Pons (tissue), 1 donor: ENCODE measurements at regions not wholly inside any gene's neighbourhood (a gene's known extent, or its start where the extent isn't known, plus 50 kb on each side); places are given as distances from the start of the nearest gene placed in this dataset.
A peak's percentile ranks its signal among the peaks of the same experiment; 100 is the strongest.

ENCODE experiments used
- DNase-seq: peaks from one replicate; pipeline ENCODE4 v3.0.0-alpha.2; 2016; ENCODE audit warnings: low spot score

DNA sequence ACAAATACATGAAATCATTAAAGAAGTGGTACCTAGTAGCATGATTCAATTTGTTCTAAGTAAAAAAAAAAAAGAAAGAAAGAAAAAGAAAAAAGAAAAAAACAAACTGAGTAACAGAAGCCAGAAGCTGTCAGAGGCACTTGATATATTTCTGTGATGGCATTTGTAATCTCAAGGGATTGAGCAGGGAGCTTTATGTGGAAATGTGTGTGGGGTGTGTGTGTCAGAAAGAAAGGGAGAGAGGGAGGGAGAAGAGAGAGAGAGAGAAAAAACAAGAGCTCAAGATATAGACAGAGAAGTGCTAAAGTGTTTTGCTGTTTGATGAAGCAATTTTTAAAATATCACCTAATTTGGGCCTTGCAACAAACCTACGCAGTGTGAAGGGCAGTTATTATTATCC is 357.6 kb upstream of the PCDH15 start:
- no peak for DNase-seq

DNA sequence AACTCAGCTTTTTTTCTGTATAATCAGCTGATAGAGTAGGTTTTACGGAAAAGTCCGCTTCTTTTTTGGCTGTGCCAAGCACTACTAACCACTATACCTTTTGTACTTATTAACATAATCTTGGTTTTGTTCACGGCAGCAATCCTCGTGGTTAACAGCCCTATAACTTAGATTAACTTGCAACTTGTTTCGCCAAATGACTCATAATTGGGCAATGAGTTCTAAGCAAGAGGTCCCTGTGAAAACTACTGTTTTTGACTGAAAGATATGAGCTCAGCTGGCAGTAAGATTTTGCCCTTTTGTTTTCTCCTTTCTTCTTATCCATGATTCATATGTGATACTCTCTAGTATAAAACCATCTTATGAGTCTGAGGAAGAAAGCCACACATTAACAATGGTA is 345.0 kb upstream of the PCDH15 start:
- DNase-seq, result no peak

DNA sequence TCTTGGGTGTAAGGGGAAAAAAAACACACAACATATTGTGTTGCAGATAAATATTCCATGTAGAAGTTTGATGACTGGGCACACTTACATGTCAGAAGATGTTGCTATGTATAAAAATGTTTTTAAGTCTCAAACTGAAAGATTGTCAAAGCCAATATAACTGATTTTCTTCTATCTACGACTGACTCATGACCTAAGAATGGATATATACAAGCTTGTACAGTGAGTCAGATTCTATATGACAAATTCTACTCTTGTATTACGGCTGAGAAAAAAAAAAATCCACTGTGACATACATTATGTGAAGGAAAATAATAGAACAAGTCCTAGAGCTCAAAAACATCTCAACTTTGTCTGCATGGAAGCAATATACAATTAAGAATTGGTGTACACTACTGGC is 343.0 kb upstream of the PCDH15 start:
- DNase-seq, result no peak

DNA sequence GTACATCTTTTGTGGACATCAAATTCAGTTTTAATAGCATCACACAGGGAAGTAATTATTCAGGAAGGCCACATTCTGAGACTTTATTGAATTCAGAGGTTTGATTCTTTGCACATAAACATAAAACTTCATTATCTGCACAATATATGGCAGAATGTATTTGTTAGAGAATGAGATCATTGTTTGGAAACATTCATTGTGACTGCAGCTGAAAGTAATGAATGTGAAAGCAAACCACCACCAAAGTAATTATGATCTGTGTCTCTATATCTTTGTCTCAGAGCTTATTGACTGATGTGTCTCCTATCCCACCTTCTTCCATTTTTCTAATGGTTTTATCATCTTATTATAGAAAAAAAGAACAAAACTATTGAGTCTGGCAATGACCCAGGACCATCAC is 340.9 kb upstream of the PCDH15 start:
- DNase-seq, result no peak

DNA sequence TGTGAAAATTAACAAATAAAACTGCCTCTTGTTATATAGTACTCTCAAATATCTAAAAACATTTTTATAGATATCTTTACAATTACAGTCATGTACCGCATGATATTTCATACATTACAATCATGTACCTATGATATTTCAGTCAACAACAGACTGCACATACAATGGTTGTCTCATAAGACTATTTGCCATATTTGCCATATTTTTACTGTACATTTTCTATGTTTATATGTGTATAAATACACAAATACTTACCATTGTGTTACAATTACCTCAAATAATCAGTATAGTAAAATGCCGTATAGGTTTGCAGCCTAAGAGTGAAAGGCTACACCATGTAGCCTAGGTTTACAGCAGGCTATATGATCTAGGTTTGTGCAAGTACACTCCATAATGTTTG is 336.0 kb upstream of the PCDH15 start:
- DNase-seq, result no peak

DNA sequence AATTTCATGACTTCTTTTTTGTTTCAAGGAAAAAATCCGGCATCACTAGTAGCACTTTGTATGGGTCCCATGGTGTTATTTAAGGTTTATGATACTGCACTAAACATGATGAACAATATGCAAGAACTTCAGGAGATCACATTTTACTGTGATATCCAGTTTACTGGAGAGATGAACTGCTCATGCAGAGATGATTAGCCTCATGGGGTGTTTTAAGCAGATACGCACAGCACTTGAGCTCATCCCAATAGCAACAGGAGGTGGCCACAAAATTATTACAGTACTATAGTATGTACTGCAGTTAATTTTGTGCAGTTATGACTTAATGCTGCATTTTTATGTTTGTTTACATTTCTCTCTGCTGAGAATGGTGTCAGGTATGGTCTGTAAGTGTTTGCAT is 303.7 kb upstream of the PCDH15 start:
- DNase-seq, result no peak

DNA sequence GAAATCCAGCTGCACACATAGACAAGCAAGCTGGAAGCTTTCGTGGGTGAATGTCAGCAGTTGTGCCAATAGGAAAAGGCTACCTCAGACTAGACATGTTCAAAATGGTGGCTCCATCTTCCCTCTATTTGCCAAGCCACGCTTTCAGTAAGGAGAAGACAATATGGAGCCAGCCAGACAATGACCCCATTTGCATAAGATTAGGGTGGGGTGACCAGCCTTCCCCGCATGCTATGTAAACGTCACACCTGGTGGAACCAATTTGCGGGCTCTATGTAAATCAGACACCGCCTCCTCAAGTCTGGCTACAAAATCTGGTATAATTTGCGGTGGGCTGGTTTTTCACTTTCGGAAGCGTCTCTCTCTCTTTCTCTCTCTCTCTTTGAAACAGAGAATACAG is 297.4 kb upstream of the PCDH15 start:
- no peak for DNase-seq

DNA sequence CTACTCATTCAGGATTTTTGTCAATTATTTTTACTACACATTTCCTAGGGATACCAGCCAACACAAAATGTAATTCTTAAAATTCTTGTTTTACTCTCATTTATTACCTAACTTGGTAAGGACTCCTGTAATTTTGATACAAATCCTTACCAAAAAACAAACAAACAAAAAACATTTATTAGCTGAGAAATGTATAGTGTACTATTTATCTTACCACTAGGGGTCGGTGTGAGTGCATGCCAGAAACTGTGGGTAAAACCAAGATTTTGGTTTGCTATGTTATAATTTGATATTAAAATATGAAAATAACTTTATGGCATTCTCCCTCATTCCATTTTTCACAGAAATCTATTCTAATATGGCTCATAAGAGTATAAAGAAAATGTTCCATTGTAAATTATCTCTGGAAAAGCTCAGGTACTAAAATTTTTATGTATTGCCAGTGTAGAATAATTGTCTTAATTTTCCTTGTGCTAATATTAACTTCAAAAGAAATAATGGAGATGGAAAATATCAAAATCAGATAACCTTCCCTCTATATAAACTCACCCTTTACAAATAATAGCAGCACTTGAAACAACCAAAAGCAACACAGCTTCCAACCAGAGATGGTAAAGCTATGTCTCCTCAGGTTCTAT is 290.8 kb upstream of the PCDH15 start:
- no peak for DNase-seq

DNA sequence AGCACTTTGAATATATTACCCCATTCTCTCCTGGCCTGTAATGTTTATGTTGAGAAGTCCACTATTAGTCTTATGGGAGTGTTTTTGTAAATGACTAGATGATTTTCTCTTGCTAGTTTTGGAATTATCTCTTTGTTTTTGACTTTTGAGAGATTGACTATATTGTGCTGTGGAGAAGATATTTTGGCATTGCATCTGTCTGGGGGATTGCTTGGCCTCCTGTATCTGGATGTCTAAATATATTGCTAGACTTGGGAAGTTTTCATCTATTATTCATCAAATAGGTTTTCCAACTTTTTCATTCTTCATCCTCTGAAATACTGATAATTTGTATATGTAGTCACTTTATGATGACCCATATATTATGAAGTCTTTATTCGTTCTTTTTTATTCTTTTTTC is 277.1 kb upstream of the PCDH15 start:
- DNase-seq, result no peak

DNA sequence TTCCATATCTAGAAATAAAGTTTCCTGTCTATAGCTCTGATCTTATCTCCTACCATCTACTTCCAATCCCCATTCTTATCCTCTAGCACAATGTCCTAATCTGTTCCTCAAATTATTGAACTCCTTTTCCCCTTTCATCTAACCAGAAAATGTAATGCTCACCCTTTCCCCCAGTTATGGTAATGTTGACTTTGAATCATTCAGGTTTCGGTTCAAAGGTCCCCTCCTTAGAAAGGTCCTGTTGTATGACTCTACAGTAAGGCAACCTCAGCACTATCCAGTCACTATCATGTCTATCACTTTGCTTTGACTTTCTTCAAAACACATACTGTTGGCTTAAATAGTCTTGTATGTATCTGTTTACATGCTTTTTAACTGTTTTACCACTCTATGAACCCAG is 264.2 kb upstream of the PCDH15 start:
- DNase-seq, result no peak

DNA sequence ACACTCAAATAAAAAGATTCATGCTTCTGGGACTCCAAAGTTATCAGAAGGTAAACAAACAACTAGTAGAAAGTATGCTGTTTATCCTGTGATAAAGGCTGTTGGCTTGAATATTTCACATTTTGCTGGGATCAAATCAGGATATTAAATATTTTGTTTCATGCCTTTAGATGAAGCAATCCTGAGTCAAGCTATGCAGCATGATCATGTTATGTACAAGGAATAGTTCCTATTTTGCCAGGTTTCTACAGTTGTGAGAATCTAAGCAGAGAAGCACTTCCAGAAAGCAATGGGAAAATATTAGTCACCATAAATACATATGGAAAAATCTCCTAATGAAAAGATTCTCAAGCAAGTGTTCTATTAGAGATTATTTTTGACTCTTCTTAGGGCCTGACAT is 262.8 kb upstream of the PCDH15 start:
- no peak for DNase-seq

DNA sequence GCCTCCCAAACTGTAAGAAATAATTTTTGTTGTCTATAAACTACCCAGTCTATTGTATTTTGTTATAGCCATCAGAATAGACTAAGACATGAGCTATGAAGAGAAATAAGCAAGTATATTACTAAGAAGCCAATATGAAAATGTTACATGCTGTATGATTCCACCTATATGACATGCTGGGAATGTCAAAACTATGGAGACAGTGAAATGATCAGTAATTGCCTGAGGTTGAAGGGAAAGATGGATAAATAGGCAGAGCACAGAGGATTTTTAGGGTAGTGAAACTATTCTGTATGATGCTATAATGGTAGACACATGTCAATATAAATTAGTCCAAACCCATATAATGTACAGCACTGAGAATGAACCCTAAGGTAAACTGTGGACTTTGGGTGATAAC is 261.3 kb upstream of the PCDH15 start:
- no peak for DNase-seq

DNA sequence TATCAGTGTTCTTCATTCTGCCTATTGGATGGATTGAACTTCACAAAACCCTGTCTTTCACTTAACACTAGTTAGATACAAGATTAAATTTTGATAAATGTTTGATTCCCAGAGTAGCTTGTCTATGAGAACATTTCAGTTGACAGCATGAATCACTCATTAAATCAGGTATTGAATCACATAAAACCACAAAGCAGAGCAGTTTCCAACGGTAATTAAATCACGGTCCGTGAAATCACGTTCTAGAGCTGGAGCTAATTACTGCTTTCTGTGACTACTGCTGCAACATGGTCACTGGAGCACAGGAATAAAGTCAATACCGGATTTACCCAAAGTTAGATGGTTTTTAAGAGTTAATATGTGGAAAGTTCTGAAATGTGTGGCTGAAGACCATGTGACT is 257.8 kb upstream of the PCDH15 start:
- DNase-seq, result no peak

DNA sequence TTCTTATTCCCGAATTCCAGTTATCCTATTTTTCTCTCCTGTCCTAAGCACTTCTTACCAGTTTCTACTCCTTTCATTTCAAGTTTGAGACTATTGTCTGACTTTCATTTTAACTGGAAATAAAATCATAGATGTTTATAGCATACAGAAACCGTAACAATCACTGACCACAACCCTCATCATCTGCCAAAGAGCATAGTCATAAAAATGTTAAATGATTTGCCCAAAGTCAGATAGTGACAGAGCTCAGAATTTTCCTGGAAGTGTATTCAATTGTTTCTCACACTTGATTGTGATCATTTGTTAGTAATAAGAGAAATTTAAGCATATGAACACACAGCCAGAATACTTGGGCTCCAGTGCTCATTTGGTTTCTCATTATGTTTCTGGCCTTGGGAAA is 250.5 kb upstream of the PCDH15 start:
- no peak for DNase-seq

DNA sequence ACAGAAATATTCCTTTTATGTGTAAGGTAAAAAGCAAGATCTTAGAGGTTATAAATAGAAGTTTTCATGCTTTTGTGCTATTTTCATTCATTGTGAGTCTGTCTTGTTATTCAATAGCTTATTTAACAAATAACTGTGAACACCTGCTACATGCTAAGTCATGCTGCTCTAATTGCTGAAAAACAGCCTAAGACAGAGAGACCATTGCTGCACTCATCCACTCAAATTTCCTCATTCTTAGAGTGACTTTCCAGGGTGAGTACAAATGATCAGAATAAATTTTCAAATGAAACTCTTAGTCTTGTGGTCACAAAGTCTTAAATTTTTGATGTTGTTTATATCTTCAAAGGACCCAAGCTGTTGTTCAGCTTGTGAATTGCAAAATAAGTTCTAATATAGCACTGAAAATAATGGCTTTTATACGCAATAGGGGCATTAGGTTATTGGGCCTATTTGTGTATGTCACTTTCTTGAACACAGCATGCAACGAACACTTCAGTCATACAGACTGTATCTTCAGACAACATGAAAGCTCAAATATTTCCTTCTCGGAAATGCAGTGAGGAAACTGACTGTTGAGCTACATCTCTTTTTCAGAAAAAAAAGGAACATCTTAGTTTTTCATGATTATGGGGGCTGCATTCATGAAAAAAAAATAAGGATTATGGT is 247.9 kb upstream of the PCDH15 start:
- no peak for DNase-seq

DNA sequence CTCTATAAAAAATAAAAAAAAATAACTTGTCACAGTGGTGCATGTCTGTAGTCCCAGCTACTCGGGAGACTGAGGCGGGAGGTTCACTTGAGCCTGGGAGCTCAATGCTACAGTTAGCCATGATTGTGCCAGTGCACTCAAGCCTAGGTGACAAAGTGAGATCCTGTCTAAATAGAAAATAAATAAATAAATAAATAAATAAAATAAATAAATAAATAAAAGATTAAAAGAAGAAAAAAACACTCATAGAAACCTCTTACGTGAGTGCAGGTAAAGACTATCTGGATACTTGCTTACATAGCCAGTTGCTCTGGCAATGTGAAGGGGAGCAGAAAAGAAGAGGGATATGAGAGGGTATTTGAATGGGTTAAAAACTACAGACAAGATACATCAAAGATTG is 242.5 kb upstream of the PCDH15 start:
- DNase-seq, result no peak

DNA sequence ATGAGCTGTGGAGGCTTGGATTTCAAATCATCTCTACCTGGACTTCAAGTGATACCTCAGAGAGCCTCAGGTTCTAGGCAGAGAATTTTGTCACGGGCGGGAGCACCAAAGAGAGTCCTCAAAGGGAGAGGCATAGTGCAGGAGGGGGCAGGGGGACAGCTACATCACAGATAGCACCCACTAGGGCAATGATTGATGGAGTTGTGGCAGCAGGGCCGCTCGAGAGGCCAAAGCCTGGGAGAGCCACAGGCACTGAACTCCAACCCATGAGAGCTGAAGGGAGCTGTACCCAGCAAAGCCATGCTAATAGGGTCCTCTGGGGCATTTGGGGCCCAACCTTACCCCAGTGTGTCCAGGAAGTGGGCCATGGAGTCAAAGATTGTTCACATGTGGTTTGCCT is 232.0 kb upstream of the PCDH15 start:
- DNase-seq, result no peak

DNA sequence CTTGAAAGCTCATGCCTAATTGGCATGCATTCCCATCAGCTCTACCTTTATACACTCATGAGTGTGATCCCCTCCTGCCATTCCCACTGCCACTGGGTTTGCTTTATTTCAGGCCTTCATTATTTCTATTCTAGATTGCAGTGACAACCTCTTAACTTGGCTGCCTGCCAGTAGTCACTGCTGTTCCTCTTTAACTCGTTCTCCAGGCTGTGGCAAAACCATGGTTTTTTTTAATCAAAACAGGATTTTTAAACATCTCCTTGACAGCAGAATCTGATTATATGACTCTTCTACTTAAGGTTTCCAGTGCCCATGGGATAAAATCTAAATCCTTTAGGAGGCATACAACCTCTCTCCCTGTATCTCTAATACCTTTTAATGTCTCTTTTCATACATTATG is 223.7 kb upstream of the PCDH15 start:
- peak; percentile 27 for DNase-seq

DNA sequence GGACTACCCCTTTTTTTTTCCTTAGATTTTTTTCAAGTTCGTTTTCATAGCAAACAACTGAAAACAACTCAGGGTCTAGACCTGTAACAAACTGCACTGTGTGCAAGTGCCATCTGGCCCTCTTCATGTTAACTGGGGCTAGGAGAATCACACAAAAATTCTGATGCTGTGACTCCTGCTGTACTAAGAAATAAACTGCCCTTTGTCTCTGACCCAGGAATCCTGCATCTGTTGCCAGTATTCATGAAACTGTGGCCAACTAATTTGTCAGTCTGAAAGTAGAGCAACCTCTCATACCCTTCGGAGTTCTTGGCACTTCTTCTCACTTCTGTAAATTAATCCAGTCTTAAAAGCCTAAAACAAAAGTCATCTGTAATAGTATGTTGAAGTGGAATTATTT is 218.4 kb upstream of the PCDH15 start:
- peak; percentile 77 for DNase-seq

DNA sequence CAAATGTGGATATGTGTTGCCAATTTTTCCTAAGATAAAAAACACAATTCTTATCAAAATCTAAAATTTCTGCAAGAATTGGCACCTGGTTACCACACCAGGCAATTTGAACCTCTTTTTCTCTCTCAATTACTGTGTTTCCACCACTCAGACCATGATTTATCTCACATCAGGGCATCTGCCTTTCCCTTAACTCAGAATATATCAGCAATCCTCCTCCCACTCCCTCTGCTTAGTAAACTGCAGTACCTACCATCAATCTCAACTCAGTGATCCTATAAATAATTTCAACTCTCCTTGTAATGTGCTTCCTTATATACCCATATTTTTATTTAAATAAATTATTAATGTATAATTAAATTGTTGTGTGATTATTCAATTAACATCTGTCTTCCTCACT is 212.3 kb upstream of the PCDH15 start:
- DNase-seq, result no peak

DNA sequence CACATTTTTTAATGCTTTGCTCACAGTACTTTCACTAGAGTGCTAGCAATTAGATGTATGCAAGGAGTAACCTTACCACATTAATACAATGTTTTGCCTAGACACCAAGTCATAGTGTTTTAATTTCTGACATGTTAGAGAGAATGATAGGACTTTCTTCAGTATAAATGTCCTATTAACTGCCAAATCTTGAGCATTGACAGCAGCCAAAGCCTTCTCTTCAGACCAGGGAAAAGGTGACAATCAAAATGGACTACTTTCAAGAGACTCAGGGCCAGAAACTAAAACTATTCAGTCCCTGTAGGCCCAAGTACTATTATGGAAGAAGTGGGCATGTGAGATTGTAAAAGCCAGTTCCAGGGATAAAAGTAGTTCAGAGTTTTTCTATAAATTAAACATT is 201.4 kb upstream of the PCDH15 start:
- DNase-seq, result no peak

DNA sequence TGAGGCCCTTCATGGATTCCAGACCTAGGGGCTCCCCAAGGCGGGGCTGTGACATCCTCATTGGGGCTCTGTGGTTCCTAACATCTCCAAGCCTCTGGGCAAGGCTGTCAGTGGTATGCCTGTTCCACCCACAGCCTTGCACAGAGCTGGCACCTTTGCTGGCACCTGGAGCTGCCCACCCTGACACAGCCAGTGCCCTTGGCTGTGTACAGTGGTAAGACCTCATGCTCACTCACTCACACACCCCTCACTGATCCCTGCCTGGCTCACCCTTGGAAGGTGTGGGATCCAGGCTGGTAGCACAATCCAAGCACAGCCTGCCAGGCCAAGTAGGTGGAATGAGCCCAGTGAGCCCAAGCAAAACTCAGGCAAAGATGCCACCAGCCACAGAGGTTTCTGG is 200.4 kb upstream of the PCDH15 start:
- DNase-seq, result no peak

DNA sequence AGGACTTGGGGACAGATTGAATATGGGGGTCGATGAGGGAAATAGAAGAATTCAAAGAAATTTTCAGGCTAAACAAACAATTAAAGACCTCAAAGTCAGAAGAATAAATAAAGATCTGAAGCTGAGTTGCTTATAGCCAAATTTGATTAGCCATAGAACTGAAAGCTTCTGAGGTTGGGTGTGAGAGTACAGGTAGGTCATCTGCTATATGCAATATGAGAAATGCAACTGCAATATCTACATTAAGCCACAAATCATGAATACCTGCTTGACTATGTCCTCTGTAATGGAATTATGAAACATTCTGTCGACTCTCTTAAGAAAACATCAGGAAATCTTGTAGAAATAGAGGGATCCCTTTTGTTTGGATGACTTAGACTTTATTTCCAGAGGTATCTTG is 192.1 kb upstream of the PCDH15 start:
- DNase-seq, result no peak

DNA sequence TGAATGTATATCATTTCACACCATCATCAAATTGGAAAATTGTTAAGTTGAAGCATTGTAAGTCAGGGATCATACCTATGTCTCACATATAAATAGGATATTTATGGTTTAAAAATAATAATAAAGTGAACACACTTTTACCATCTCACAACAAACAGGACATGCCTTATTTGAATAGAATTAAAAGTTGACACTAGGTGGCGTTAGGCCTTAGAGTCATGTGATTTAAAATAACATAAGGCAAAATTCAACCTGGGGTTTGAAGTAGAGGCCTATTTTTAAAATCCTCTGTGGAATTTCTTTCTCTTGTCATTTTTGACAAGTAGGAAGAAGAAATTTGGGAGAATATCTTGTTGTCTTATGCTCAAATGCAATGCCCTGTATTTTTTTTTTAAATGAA is 184.7 kb upstream of the PCDH15 start:
- DNase-seq, result peak; percentile 6
